ENCODE measurements at regions not wholly inside any gene's neighbourhood (a gene's known extent, or its start where the extent isn't known, plus 50 kb on each side); places are given as distances from the start of the nearest gene placed in this dataset.

DNA sequence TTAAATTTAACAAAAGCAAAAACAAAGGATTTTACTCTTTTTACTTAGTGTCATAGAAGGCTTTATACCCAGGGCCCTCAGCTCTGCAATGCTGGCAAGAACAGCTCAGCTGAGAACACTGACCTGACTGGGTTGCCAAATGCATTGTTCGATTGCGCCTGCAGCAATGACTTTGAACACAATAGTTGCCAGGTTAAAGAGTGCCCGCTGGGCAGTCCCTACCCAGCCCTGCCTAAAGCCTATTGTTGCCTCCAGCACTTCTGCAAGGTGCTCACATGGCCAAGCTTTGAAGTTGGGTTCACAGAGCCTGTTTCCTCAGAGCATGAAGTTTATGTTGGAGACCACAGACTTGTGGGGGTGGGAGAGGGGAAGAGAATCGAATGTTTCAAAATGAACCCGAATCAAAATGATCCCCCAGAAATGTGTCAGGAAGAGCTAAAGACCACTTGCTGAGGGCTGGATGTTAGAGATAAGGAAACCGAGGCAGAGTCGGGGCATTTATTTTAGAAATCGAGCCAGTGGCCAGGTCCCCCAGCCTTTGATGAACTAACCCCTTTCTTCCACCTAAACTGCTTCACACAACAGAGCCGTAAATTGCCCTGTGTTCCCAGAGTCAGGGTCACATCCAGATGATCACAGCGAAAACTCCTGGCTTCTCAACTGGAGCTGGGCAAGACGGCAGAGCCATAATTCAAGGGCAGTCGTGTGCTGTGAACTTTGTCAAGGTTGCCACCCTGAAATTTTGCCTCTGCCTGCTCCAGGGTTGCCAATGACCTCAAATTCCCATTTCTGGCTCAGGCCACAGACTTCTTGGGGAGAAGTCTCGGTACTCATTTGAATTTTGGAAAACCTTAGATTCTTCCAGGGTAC lies 55.0 kb downstream of the FOXA2 start:
- TF ChIP-seq, protein P1, sequence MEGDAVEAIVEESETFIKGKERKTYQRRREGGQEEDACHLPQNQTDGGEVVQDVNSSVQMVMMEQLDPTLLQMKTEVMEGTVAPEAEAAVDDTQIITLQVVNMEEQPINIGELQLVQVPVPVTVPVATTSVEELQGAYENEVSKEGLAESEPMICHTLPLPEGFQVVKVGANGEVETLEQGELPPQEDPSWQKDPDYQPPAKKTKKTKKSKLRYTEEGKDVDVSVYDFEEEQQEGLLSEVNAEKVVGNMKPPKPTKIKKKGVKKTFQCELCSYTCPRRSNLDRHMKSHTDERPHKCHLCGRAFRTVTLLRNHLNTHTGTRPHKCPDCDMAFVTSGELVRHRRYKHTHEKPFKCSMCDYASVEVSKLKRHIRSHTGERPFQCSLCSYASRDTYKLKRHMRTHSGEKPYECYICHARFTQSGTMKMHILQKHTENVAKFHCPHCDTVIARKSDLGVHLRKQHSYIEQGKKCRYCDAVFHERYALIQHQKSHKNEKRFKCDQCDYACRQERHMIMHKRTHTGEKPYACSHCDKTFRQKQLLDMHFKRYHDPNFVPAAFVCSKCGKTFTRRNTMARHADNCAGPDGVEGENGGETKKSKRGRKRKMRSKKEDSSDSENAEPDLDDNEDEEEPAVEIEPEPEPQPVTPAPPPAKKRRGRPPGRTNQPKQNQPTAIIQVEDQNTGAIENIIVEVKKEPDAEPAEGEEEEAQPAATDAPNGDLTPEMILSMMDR (IDR thresholded peaks at IDR 0.05; ENCODE audit: insufficient read depth, low read length, poor library complexity, severe bottlenecking) = no peak
- no peak for TF ChIP-seq EZH2phosphoT487 (conservative IDR thresholded peaks at IDR 0.05; ENCODE audit: low read length)
